ENCODE measurements at regions not wholly inside any gene's neighbourhood (a gene's known extent, or its start where the extent isn't known, plus 50 kb on each side); places are given as distances from the start of the nearest gene placed in this dataset.
"Not testable (repeated sequence)": the region's sequence is repeated elsewhere in the genome, so short reads cannot be mapped to it uniquely, and the experiment has no call there.

DNA sequence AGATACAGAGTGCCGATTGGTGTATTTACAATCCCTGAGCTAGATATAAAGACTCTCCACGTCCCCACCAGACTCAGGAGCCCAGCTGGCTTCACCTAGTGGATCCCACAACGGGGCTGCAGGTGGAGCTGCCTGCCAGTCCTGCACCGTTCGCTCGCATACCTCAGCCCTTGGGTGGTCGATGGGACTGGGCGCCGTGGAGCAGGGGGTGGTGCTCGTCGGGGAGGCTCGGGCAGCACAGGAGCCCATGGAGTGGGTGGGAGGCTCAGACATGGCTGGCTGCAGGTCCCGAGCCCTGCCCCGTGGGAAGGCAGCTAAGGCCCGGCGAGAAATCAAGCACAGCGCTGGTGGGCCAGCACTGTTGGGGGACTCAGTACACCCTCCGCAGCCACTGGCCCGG is 1093.6 kb downstream of the TYW1 start:
- TF ChIP-seq, protein P1, sequence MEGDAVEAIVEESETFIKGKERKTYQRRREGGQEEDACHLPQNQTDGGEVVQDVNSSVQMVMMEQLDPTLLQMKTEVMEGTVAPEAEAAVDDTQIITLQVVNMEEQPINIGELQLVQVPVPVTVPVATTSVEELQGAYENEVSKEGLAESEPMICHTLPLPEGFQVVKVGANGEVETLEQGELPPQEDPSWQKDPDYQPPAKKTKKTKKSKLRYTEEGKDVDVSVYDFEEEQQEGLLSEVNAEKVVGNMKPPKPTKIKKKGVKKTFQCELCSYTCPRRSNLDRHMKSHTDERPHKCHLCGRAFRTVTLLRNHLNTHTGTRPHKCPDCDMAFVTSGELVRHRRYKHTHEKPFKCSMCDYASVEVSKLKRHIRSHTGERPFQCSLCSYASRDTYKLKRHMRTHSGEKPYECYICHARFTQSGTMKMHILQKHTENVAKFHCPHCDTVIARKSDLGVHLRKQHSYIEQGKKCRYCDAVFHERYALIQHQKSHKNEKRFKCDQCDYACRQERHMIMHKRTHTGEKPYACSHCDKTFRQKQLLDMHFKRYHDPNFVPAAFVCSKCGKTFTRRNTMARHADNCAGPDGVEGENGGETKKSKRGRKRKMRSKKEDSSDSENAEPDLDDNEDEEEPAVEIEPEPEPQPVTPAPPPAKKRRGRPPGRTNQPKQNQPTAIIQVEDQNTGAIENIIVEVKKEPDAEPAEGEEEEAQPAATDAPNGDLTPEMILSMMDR (IDR thresholded peaks at IDR 0.05; ENCODE audit: insufficient read depth, low read depth, low read length), result not testable (repeated sequence)
- not testable (repeated sequence) for TF ChIP-seq EZH2 (IDR thresholded peaks at IDR 0.05; ENCODE audit: insufficient read depth, low read length)

Data from astrocyte (in vitro differentiated cells and primary cell).